H9 (cell line): ENCODE measurements at regions not wholly inside any gene's neighbourhood (a gene's known extent, or its start where the extent isn't known, plus 50 kb on each side); places are given as distances from the start of the nearest gene placed in this dataset.

Experiments used
- DNase-seq: peaks from one replicate; pipeline ENCODE4 v3.0.0-alpha.2; 2017
- H2AFZ ChIP-seq: one replicate; pipeline ENCODE4 v1.6.1; 2013; ENCODE audit warnings: mild to moderate bottlenecking, low read length, control low read depth, moderate library complexity
- H2AK5ac ChIP-seq: 2 replicates; pipeline ENCODE4 v1.6.1; 2013; ENCODE audit warnings: low read length, control low read depth, mixed read lengths; ENCODE audit not compliant: insufficient read length
- H2BK120ac ChIP-seq: one replicate; pipeline ENCODE4 v1.6.1; 2013; ENCODE audit warnings: low read depth, mild to moderate bottlenecking, low read length, control low read depth, inconsistent platforms; ENCODE audit not compliant: poor library complexity, severe bottlenecking
- H2BK12ac ChIP-seq: 2 replicates; pipeline ENCODE4 v1.6.1; 2013; ENCODE audit warnings: low read length, control low read depth, mixed read lengths, low read depth; ENCODE audit not compliant: insufficient read length
- H2BK15ac ChIP-seq: 2 replicates; pipeline ENCODE4 v1.6.1; 2013; ENCODE audit warnings: low read depth, low read length, control low read depth
- H2BK20ac ChIP-seq: one replicate; pipeline ENCODE4 v1.6.1; 2013; ENCODE audit warnings: low read depth, mild to moderate bottlenecking, low read length, control low read depth, inconsistent platforms; ENCODE audit not compliant: poor library complexity, severe bottlenecking
- H2BK5ac ChIP-seq: 2 replicates; pipeline ENCODE4 v1.6.1; 2013; ENCODE audit warnings: low read length, control low read depth, mixed read lengths; ENCODE audit not compliant: insufficient read length
- H3K14ac ChIP-seq: 2 replicates; pipeline ENCODE4 v1.6.1; 2013; ENCODE audit warnings: low read length, control low read depth; ENCODE audit not compliant: insufficient read depth
- H3K18ac ChIP-seq: 2 replicates; pipeline ENCODE4 v1.6.1; 2013; ENCODE audit warnings: low read depth, mild to moderate bottlenecking, mixed read lengths, low read length, control low read depth; ENCODE audit not compliant: insufficient read length
- H3K23ac ChIP-seq: 2 replicates; pipeline ENCODE4 v1.6.1; 2013; ENCODE audit warnings: low read length, control low read depth, mixed read lengths, low read depth; ENCODE audit not compliant: insufficient read length
- H3K23me2 ChIP-seq: 2 replicates; pipeline ENCODE4 v1.6.1; 2013; ENCODE audit warnings: low read depth, mild to moderate bottlenecking, mixed read lengths, low read length, control low read depth; ENCODE audit not compliant: insufficient read length, poor library complexity, severe bottlenecking
- H3K27ac ChIP-seq: 2 replicates; pipeline ENCODE4 v1.5.1; 2013; ENCODE audit warnings: low read length, control low read depth, mixed read lengths, low read depth; ENCODE audit not compliant: insufficient read length
- H3K27me3 ChIP-seq: 2 replicates; pipeline ENCODE4 v1.6.1; 2013; ENCODE audit warnings: low read length, control low read depth, inconsistent platforms; ENCODE audit not compliant: insufficient read depth
- H3K4ac ChIP-seq: 2 replicates; pipeline ENCODE4 v1.6.1; 2013; ENCODE audit warnings: low read depth, mild to moderate bottlenecking, control low read depth, inconsistent platforms, low read length, moderate library complexity
- H3K4me1 ChIP-seq: 2 replicates; pipeline ENCODE4 v1.6.1; 2013; ENCODE audit warnings: low read length, control low read depth, inconsistent platforms; ENCODE audit not compliant: insufficient read depth
- H3K4me2 ChIP-seq: 2 replicates; pipeline ENCODE4 v1.6.1; 2013; ENCODE audit warnings: low read length, control low read depth, mixed read lengths; ENCODE audit not compliant: insufficient read length, insufficient read depth
- H3K56ac ChIP-seq: 2 replicates; pipeline ENCODE4 v1.6.1; 2013; ENCODE audit warnings: low read depth, mild to moderate bottlenecking, mixed read lengths, low read length, control low read depth; ENCODE audit not compliant: insufficient read length
- H3K79me1 ChIP-seq: 2 replicates; pipeline ENCODE4 v1.6.1; 2013; ENCODE audit warnings: low read depth, mild to moderate bottlenecking, moderate library complexity, low read length, control low read depth, inconsistent platforms; ENCODE audit not compliant: insufficient read depth, poor library complexity, severe bottlenecking
- H3K79me2 ChIP-seq: 2 replicates; pipeline ENCODE4 v1.6.1; 2013; ENCODE audit warnings: low read length, control low read depth, inconsistent platforms; ENCODE audit not compliant: insufficient read depth
- H3K9ac ChIP-seq: 2 replicates; pipeline ENCODE4 v1.6.1; 2013; ENCODE audit warnings: low read length, control low read depth, mixed read lengths; ENCODE audit not compliant: insufficient read length; ENCODE audit errors: extremely low read depth
- H3K9me3 ChIP-seq: one replicate; pipeline ENCODE4 v1.6.1; 2013; ENCODE audit warnings: low read depth, low read length, inconsistent platforms; ENCODE audit not compliant: control insufficient read depth
- H3T11ph ChIP-seq: one replicate; pipeline ENCODE4 v1.6.1; 2013; ENCODE audit warnings: mild to moderate bottlenecking, low read length, control low read depth, inconsistent platforms
- H4K20me1 ChIP-seq: one replicate; pipeline ENCODE4 v1.6.1; 2013; ENCODE audit not compliant: control insufficient read depth, insufficient read length, insufficient read depth
- H4K5ac ChIP-seq: 2 replicates; pipeline ENCODE4 v1.6.1; 2013; ENCODE audit warnings: low read depth, mild to moderate bottlenecking, mixed read lengths, low read length, control low read depth; ENCODE audit not compliant: insufficient read length
- H4K8ac ChIP-seq: replicated peaks from 2 replicates; pipeline ENCODE4 v1.6.1; 2013; ENCODE audit warnings: low read length, control low read depth, mixed read lengths, low read depth; ENCODE audit not compliant: insufficient read length
- H4K91ac ChIP-seq: 2 replicates; pipeline ENCODE4 v1.6.1; 2013; ENCODE audit warnings: low read depth, mild to moderate bottlenecking, moderate library complexity, mixed read lengths, low read length, control low read depth; ENCODE audit not compliant: insufficient read length
- H3K27ac Mint-ChIP-seq, 3 experiments: 2 replicates in 2 of 3; 3 replicates in 1 of 3; pipeline ENCODE4 v1.8.0; 2020 to 2021; ENCODE audit warnings: mixed read lengths in 3 of 3, mild to moderate bottlenecking in 1 of 3, moderate library complexity in 1 of 3
- H3K27me3 Mint-ChIP-seq: 2 replicates; pipeline ENCODE4 v1.8.0; 2021; ENCODE audit warnings: low read depth, mild to moderate bottlenecking, moderate library complexity, mixed read lengths
- H3K36me3 Mint-ChIP-seq, 3 experiments: 2 replicates in 2 of 3; 3 replicates in 1 of 3; pipeline ENCODE4 v1.8.0; 2020 to 2021; ENCODE audit warnings: low read depth in 3 of 3, mixed read lengths in 3 of 3; ENCODE audit not compliant: insufficient read depth in 1 of 3
- H3K4me1 Mint-ChIP-seq, 2 experiments: 2 replicates each; pipeline ENCODE4 v1.8.0; 2020; ENCODE audit warnings: mixed read lengths in 2 of 2
- H3K4me3 Mint-ChIP-seq, 2 experiments: 2 replicates in 1 of 2; 3 replicates in 1 of 2; pipeline ENCODE4 v1.8.0; 2020 to 2021; ENCODE audit warnings: mild to moderate bottlenecking in 2 of 2, mixed read lengths in 2 of 2, moderate library complexity in 1 of 2
- H3K9me3 Mint-ChIP-seq, 2 experiments: 2 replicates in 1 of 2; 3 replicates in 1 of 2; pipeline ENCODE4 v1.8.0; 2020; ENCODE audit warnings: mild to moderate bottlenecking in 2 of 2, mixed read lengths in 2 of 2, moderate library complexity in 1 of 2
- CTCF ChIP-seq: fragments of 200-600 bp; sonication (generic); conservative IDR thresholded peaks from 3 replicates; pipeline ENCODE4 v1.8.0; 2021; ENCODE audit warnings: antibody characterized with exemption, mild to moderate bottlenecking
- WGBS: extraction: QIAGEN DNeasy Blood & Tissue Kit; methylation state at CpG from one replicate; pipeline ENCODE4 v1.1.7; 2013; ENCODE audit warnings: missing lambda C conversion rate, low lambda C conversion rate, mixed read lengths; ENCODE audit not compliant: insufficient read length; ENCODE audit errors: extremely low coverage; 5-methylcytosine and 5-hydroxymethylcytosine counted together

- H3K9me3 ChIP-seq, result no peaks in the 10 kb centered on the region
- H2BK5ac ChIP-seq, result no peak overlapping the region
- no peak overlapping the region for H3K9ac ChIP-seq
- no peak overlapping the region for H2AFZ ChIP-seq
- no peak overlapping the region for H3T11ph ChIP-seq
- no peaks in the 10 kb centered on the region for H3K4me1 ChIP-seq
- no peak overlapping the region for H2BK15ac ChIP-seq
- no peak for DNase-seq
- Mint-ChIP-seq H3K4me3 (no peak overlapping the region), H3K9me3 (no peaks in the 10 kb centered on the region), H3K4me1 (no peaks in the 10 kb centered on the region), H3K36me3 (no peaks in the 10 kb centered on the region), H3K27me3 (peaks cover 3% of the 10 kb centered on the region; the same call in 1 of the 2 replicates), H3K27ac (no peak overlapping the region; a peak in 1 of 7 replicates)
- H4K8ac ChIP-seq, result no peak overlapping the region
- H3K79me2 ChIP-seq, result no peaks in the 10 kb centered on the region
- H3K4me2 ChIP-seq, result no peak overlapping the region
- H3K18ac ChIP-seq, result no peak overlapping the region
- no peaks in the 10 kb centered on the region for H3K79me1 ChIP-seq
- H2BK20ac ChIP-seq, result no peak overlapping the region
- no peaks in the 10 kb centered on the region for H3K27me3 ChIP-seq
- no peak overlapping the region for H3K56ac ChIP-seq
- TF ChIP-seq CTCF, result no peak
- H2BK120ac ChIP-seq, result no peak overlapping the region
- H3K4ac ChIP-seq, result no peak overlapping the region
- no peak overlapping the region for H2BK12ac ChIP-seq
- no peak overlapping the region for H4K5ac ChIP-seq
- H3K27ac ChIP-seq, result no peak overlapping the region
- no peak overlapping the region for H3K23ac ChIP-seq
- WGBS, result no CpG with 5 or more reads among the region's 6 CpGs
- H2AK5ac ChIP-seq, result no peak overlapping the region
- H4K20me1 ChIP-seq, result no peaks in the 10 kb centered on the region
- H3K23me2 ChIP-seq, result no peaks in the 10 kb centered on the region
- H4K91ac ChIP-seq, result no peak overlapping the region
- no peak overlapping the region for H3K14ac ChIP-seq
These were observed 423.6 kb downstream of the HAO1 start for GRCh38 chr20:7516621-7517111.
